ENCODE measurements at regions not wholly inside any gene's neighbourhood (a gene's known extent, or its start where the extent isn't known, plus 50 kb on each side); places are given as distances from the start of the nearest gene placed in this dataset.
"Not testable (repeated sequence)": the region's sequence is repeated elsewhere in the genome, so short reads cannot be mapped to it uniquely, and the experiment has no call there.

GRCh38 chr18:79590191-79591031 lies 89.2 kb upstream of the CTDP1 start:
- H3K9me3 ChIP-seq (replicated peaks in 1 of 2; ENCODE audit: control insufficient read depth in 2 of 2, insufficient read depth in 1 of 2, low read depth in 1 of 2, low read length in 2 of 2), result no peaks in the 10 kb centered on the region
- H3K27ac ChIP-seq (replicated peaks; ENCODE audit: low read length), result no peak overlapping the region
- H3K4me3 ChIP-seq (ENCODE audit: low read length in 2 of 2), result no peak overlapping the region
- peak overlapping the region; percentile 86 for H2AK5ac ChIP-seq (ENCODE audit: low read depth, low read length)
- H3K4me2 ChIP-seq (ENCODE audit: insufficient read depth, low read length, poor library complexity, severe bottlenecking), result no peak overlapping the region
- H2AFZ ChIP-seq (ENCODE audit: low read length), result peak overlapping the region; percentile 50
- peak overlapping the region; percentile 87 for H4K8ac ChIP-seq (ENCODE audit: low read depth, low read length)
- H3K4ac ChIP-seq (ENCODE audit: low read length), result peak overlapping the region; percentile 72
- peak overlapping the region; percentile 46 for H3K23ac ChIP-seq (ENCODE audit: low read depth, low read length, poor library complexity)
- peak overlapping the region; percentile 11 for H2BK120ac ChIP-seq (ENCODE audit: low read depth, low read length)
- H3K14ac ChIP-seq (ENCODE audit: low read length), result peak overlapping the region; percentile 41
- peak overlapping the region; percentile 83 for H3K18ac ChIP-seq (ENCODE audit: low read length)
- H2BK12ac ChIP-seq (ENCODE audit: low read length), result peak overlapping the region; percentile 81
- H3K79me1 ChIP-seq (ENCODE audit: low read depth, low read length), result no peaks in the 10 kb centered on the region
- H3K9ac ChIP-seq (ENCODE audit: low read depth, low read length, poor library complexity), result peak overlapping the region; percentile 78
- no CpG with 5 or more reads among the region's 31 CpGs for WGBS, 2 donors (ENCODE audit: extremely low coverage in 2 of 2, insufficient read length in 2 of 2, insufficient replicate concordance in 1 of 2)
- peak overlapping the region; percentile 54 for H2BK5ac ChIP-seq (ENCODE audit: low read length)
- H3K4me1 ChIP-seq (ENCODE audit: control insufficient read depth in 2 of 2, insufficient read depth in 1 of 2, low read depth in 1 of 2, low read length in 2 of 2), result peaks cover 6 to 23% of the 10 kb centered on the region in 2 donors
- DNase-seq (ENCODE audit: low spot score), result no peak
- H3K27me3 ChIP-seq (ENCODE audit: control insufficient read depth in 3 of 3, insufficient read depth in 3 of 3, low read depth in 1 of 3, low read length in 3 of 3), result peaks cover 0 to 16% (median 0%) of the 10 kb centered on the region in 3 experiments
- H4K91ac ChIP-seq (ENCODE audit: low read depth, low read length, poor library complexity), result no peak overlapping the region
- peak overlapping the region; percentile 71 for H2BK15ac ChIP-seq (ENCODE audit: low read length)
- no peaks in the 10 kb centered on the region for H3K36me3 ChIP-seq (replicated peaks in 1 of 2; ENCODE audit: control insufficient read depth in 2 of 2, insufficient read depth in 2 of 2, low read length in 2 of 2)

GRCh38 chr18:79591032-79591308 lies 88.6 kb upstream of the CTDP1 start:
- H3K36me3 ChIP-seq (replicated peaks in 1 of 2; ENCODE audit: control insufficient read depth in 2 of 2, insufficient read depth in 2 of 2, low read length in 2 of 2), result no peaks in the 10 kb centered on the region
- H3K27ac ChIP-seq (replicated peaks; ENCODE audit: low read length), result no peak overlapping the region
- WGBS, 2 donors (ENCODE audit: extremely low coverage in 2 of 2, insufficient read length in 2 of 2, insufficient replicate concordance in 1 of 2), result no CpG with 5 or more reads among the region's 4 CpGs

GRCh38 chr18:79592684-79593083 lies 86.9 kb upstream of the CTDP1 start:
- not testable (repeated sequence) for H3K9me3 ChIP-seq (replicated peaks in 1 of 2; ENCODE audit: control insufficient read depth in 2 of 2, insufficient read depth in 1 of 2, low read depth in 1 of 2, low read length in 2 of 2); H3K4ac ChIP-seq (ENCODE audit: low read length); H3K36me3 ChIP-seq (replicated peaks in 1 of 2; ENCODE audit: control insufficient read depth in 2 of 2, insufficient read depth in 2 of 2, low read length in 2 of 2); H2BK15ac ChIP-seq (ENCODE audit: low read length); H2AFZ ChIP-seq (ENCODE audit: low read length); H3K23ac ChIP-seq (ENCODE audit: low read depth, low read length, poor library complexity); H3K4me3 ChIP-seq (ENCODE audit: low read length in 2 of 2); DNase-seq (ENCODE audit: low spot score); H2AK5ac ChIP-seq (ENCODE audit: low read depth, low read length); H2BK120ac ChIP-seq (ENCODE audit: low read depth, low read length); H2BK5ac ChIP-seq (ENCODE audit: low read length); H3K18ac ChIP-seq (ENCODE audit: low read length); H4K91ac ChIP-seq (ENCODE audit: low read depth, low read length, poor library complexity); H3K27ac ChIP-seq (replicated peaks; ENCODE audit: low read length); H3K79me1 ChIP-seq (ENCODE audit: low read depth, low read length); H3K14ac ChIP-seq (ENCODE audit: low read length); H2BK12ac ChIP-seq (ENCODE audit: low read length); H4K8ac ChIP-seq (ENCODE audit: low read depth, low read length); H3K4me2 ChIP-seq (ENCODE audit: insufficient read depth, low read length, poor library complexity, severe bottlenecking); H3K9ac ChIP-seq (ENCODE audit: low read depth, low read length, poor library complexity)
- no CpG with 5 or more reads among the region's 3 CpGs for WGBS, 2 donors (ENCODE audit: extremely low coverage in 2 of 2, insufficient read length in 2 of 2, insufficient replicate concordance in 1 of 2)
- H3K4me1 ChIP-seq (ENCODE audit: control insufficient read depth in 2 of 2, insufficient read depth in 1 of 2, low read depth in 1 of 2, low read length in 2 of 2), result peaks cover 6 to 26% of the 10 kb centered on the region in 2 donors
- peaks cover 0 to 23% (median 2%) of the 10 kb centered on the region in 3 experiments for H3K27me3 ChIP-seq (ENCODE audit: control insufficient read depth in 3 of 3, insufficient read depth in 3 of 3, low read depth in 1 of 3, low read length in 3 of 3)

More at GRCh38 chr18:79591032-79591308, 88.6 kb upstream of the CTDP1 start:
- DNase-seq (ENCODE audit: low spot score), result no peak
- H2BK15ac ChIP-seq (ENCODE audit: low read length), result peak overlapping the region; percentile 71
- peak overlapping the region; percentile 83 for H3K18ac ChIP-seq (ENCODE audit: low read length)
- H3K4ac ChIP-seq (ENCODE audit: low read length), result no peak overlapping the region
- H4K91ac ChIP-seq (ENCODE audit: low read depth, low read length, poor library complexity), result no peak overlapping the region
- H3K4me2 ChIP-seq (ENCODE audit: insufficient read depth, low read length, poor library complexity, severe bottlenecking), result no peak overlapping the region
- H2BK12ac ChIP-seq (ENCODE audit: low read length), result peak overlapping the region; percentile 81
- peak overlapping the region; percentile 86 for H2AK5ac ChIP-seq (ENCODE audit: low read depth, low read length)
- H3K79me1 ChIP-seq (ENCODE audit: low read depth, low read length), result no peaks in the 10 kb centered on the region
- H3K9ac ChIP-seq (ENCODE audit: low read depth, low read length, poor library complexity), result no peak overlapping the region
- no peak overlapping the region for H4K8ac ChIP-seq (ENCODE audit: low read depth, low read length)
- peak overlapping the region; percentile 41 for H3K14ac ChIP-seq (ENCODE audit: low read length)
- peaks cover 6 to 24% of the 10 kb centered on the region in 2 donors for H3K4me1 ChIP-seq (ENCODE audit: control insufficient read depth in 2 of 2, insufficient read depth in 1 of 2, low read depth in 1 of 2, low read length in 2 of 2)
- H2BK120ac ChIP-seq (ENCODE audit: low read depth, low read length), result peak overlapping the region; percentile 11
- peak overlapping the region; percentile 50 for H2AFZ ChIP-seq (ENCODE audit: low read length)
- H3K4me3 ChIP-seq (ENCODE audit: low read length in 2 of 2), result no peak overlapping the region
- H3K23ac ChIP-seq (ENCODE audit: low read depth, low read length, poor library complexity), result peak overlapping the region; percentile 46
- no peaks in the 10 kb centered on the region for H3K9me3 ChIP-seq (replicated peaks in 1 of 2; ENCODE audit: control insufficient read depth in 2 of 2, insufficient read depth in 1 of 2, low read depth in 1 of 2, low read length in 2 of 2)
- H2BK5ac ChIP-seq (ENCODE audit: low read length), result no peak overlapping the region
- peaks cover 0 to 16% (median under 1%) of the 10 kb centered on the region in 3 experiments for H3K27me3 ChIP-seq (ENCODE audit: control insufficient read depth in 3 of 3, insufficient read depth in 3 of 3, low read depth in 1 of 3, low read length in 3 of 3)

GRCh38 chr18:79595876-79596374 lies 83.7 kb upstream of the CTDP1 start:
- Histone ChIP-seq H4K8ac (ENCODE audit: low read depth, low read length) (no peak overlapping the region), H4K91ac (ENCODE audit: low read depth, low read length, poor library complexity) (no peak overlapping the region), H3K18ac (ENCODE audit: low read length) (peak overlapping the region; percentile 84), H3K4me1 (ENCODE audit: control insufficient read depth in 2 of 2, insufficient read depth in 1 of 2, low read depth in 1 of 2, low read length in 2 of 2) (peaks cover 0 to 13% of the 10 kb centered on the region in 2 donors), H2BK12ac (ENCODE audit: low read length) (no peak overlapping the region), H3K14ac (ENCODE audit: low read length) (peak overlapping the region; percentile 43), H3K27me3 (ENCODE audit: control insufficient read depth in 3 of 3, insufficient read depth in 3 of 3, low read depth in 1 of 3, low read length in 3 of 3) (peaks cover 0 to 32% (median 2%) of the 10 kb centered on the region in 3 experiments), H3K27ac (replicated peaks; ENCODE audit: low read length) (no peak overlapping the region), H3K4ac (ENCODE audit: low read length) (no peak overlapping the region), H2BK120ac (ENCODE audit: low read depth, low read length) (peak overlapping the region; percentile 85), H2AFZ (ENCODE audit: low read length) (no peak overlapping the region), H2BK5ac (ENCODE audit: low read length) (no peak overlapping the region), H3K9ac (ENCODE audit: low read depth, low read length, poor library complexity) (peak overlapping the region; percentile 15), H3K36me3 (replicated peaks in 1 of 2; ENCODE audit: control insufficient read depth in 2 of 2, insufficient read depth in 2 of 2, low read length in 2 of 2) (no peaks in the 10 kb centered on the region), H3K79me1 (ENCODE audit: low read depth, low read length) (no peaks in the 10 kb centered on the region), H3K4me2 (ENCODE audit: insufficient read depth, low read length, poor library complexity, severe bottlenecking) (no peak overlapping the region), H3K9me3 (replicated peaks in 1 of 2; ENCODE audit: control insufficient read depth in 2 of 2, insufficient read depth in 1 of 2, low read depth in 1 of 2, low read length in 2 of 2) (no peaks in the 10 kb centered on the region), H2BK15ac (ENCODE audit: low read length) (peak overlapping the region; percentile 62), H3K4me3 (ENCODE audit: low read length in 2 of 2) (peak overlapping the region in 1 of 2 donors; percentile 40), H2AK5ac (ENCODE audit: low read depth, low read length) (peak overlapping the region; percentile 42), H3K23ac (ENCODE audit: low read depth, low read length, poor library complexity) (peak overlapping the region; percentile 77)
- DNase-seq (ENCODE audit: low spot score), result no peak
- no CpG with 5 or more reads among the region's 22 CpGs for WGBS, 2 donors (ENCODE audit: extremely low coverage in 2 of 2, insufficient read length in 2 of 2, insufficient replicate concordance in 1 of 2)

Data from neuronal stem cell (in vitro differentiated cells).